ENCODE measurements at regions not wholly inside any gene's neighbourhood (a gene's known extent, or its start where the extent isn't known, plus 50 kb on each side); places are given as distances from the start of the nearest gene placed in this dataset.
"Not testable (repeated sequence)": the region's sequence is repeated elsewhere in the genome, so short reads cannot be mapped to it uniquely, and the experiment has no call there.

DNA sequence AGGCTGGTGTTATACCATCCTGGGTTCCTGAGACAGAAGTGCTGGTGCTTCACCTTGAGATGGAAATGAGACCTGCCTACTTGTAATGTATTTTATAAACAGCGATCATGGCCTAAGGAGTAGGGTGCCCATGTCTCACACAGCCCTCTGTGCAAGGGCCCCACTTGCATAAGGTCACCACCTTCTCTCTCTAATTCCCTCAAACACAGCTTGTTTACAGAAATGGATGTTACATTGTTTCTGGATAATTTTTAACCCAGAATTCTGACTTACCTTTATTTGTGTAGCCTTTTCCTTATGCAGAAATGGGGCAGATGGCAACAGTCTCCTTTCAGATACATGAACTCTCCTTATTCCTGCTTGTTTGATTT lies 95.1 kb upstream of the UMPS start:
- no peak for DNase-seq (ENCODE audit: low read depth)
- no peaks in the 10 kb centered on the region for H3K36me3 ChIP-seq (ENCODE audit: control insufficient read depth, insufficient read depth, low read length, severe bottlenecking)
- no peak overlapping the region for H3K9ac ChIP-seq (ENCODE audit: low read length)
- H3K27me3 ChIP-seq (replicated peaks; ENCODE audit: control insufficient read depth, insufficient read depth, low read length) = no peaks in the 10 kb centered on the region
- H3K4me3 ChIP-seq (ENCODE audit: low read length) = no peak overlapping the region
- no peaks in the 10 kb centered on the region for H3K9me3 ChIP-seq (ENCODE audit: control insufficient read depth, low read length)
- no peaks in the 10 kb centered on the region for H3K4me1 ChIP-seq (ENCODE audit: control insufficient read depth, insufficient read depth, low read length)

DNA sequence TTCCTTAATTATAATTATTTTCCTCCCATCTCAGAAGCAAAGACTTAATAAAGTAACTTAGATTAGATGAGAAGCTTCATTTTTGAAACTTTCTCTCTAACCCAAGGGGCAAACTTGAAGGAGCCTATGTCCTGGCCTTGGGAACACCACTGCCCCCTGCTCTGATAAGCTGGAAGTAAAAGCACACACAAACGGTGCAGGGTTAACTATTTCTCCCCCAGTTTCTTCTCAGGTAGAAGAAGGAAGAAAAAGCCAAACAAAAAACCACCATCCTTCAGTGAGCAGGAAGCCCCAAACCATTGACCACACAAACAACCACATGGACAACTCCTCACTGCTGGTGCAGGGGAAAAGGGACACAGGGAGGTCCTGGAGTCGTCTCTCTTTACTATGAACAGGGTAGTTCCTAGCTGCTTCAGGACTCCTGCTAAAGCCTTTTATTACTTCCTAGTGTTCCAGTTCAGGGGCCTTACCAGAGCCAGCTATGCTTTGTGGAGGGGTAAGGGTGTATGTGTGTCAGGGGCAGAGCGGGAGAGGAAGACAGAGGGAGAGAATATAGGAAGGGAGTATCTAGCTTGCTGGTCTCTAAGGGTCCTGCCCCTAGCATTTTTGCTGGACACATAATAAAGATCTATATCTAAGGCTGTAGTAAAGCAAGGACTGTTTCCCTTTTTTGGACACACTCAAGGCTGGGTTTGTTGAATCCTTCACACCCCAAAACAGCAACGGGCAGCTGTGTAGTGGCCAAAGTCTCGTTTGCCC lies 94.0 kb upstream of the UMPS start:
- Histone ChIP-seq H3K9ac (ENCODE audit: low read length) (no peak overlapping the region), H3K27me3 (replicated peaks; ENCODE audit: control insufficient read depth, insufficient read depth, low read length) (no peaks in the 10 kb centered on the region), H3K4me3 (ENCODE audit: low read length) (no peak overlapping the region), H3K4me1 (ENCODE audit: control insufficient read depth, insufficient read depth, low read length) (no peaks in the 10 kb centered on the region), H3K9me3 (ENCODE audit: control insufficient read depth, low read length) (no peaks in the 10 kb centered on the region), H3K36me3 (ENCODE audit: control insufficient read depth, insufficient read depth, low read length, severe bottlenecking) (no peaks in the 10 kb centered on the region)
- DNase-seq (ENCODE audit: low read depth) = no peak

DNA sequence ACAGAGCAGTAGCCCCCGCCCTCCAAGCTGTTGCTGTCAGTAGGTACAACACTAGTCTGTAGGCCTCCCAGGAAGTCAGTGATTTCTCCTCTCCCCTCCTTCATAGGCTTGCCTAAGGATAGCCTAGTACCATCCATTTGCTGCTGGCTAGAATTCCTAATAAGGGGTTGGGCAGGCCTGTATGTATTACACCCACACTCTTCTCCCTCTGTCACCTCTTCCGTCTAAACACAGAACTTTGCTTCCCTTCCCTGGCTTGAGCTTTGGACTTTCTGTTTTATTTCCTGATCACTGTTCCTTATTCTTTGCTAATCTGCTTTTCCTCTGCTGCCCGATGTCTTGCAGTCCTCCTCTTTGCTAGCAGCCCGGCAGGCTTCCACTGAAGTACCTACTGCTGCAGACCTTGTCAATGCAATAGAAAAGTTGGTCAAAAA lies 93.4 kb upstream of the UMPS start:
- Histone ChIP-seq H3K27me3 (replicated peaks; ENCODE audit: control insufficient read depth, insufficient read depth, low read length) (no peaks in the 10 kb centered on the region), H3K9ac (ENCODE audit: low read length) (no peak overlapping the region), H3K4me1 (ENCODE audit: control insufficient read depth, insufficient read depth, low read length) (no peaks in the 10 kb centered on the region), H3K36me3 (ENCODE audit: control insufficient read depth, insufficient read depth, low read length, severe bottlenecking) (no peaks in the 10 kb centered on the region), H3K9me3 (ENCODE audit: control insufficient read depth, low read length) (no peaks in the 10 kb centered on the region), H3K4me3 (ENCODE audit: low read length) (no peak overlapping the region)
- no peak for DNase-seq (ENCODE audit: low read depth)

DNA sequence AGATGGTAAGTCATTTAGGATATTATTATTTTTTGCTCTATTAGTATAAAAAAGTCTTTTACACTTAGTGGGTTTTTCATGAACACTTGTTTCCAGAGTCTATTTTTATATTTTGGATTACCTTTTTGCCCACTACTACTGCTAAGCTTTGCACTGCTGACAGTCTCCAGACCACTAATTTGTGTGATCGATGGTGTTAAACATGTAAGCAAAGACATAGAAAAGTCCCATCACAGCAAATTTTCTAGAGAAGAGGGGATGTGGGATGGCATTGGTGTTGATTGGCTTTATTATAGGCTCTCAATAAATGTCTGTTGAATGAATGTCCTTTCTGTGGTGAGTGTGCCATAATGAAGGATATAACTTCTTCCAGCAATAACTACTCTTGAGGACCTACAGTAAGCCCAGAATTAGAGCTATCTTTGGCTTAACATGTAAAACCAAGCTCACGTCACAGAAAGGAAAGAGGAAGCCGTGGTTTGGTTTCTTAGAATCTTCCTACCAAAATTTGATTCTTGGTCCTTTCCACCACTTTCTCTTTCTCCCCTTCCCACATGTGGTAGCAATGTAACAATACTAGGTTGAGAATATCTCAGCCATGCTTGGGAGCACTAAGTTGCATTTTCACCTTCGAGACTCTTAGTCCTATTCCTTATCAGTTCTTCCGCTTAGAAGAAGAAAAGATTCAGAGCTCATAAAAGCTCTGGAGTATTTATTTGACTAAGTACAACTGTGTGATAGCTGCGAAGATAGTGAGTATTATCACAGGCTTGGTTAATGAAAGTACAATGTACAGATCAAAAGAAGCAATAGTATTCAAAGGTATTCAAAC lies 90.6 kb upstream of the UMPS start:
- Histone ChIP-seq H3K9me3 (ENCODE audit: control insufficient read depth, low read length) (no peaks in the 10 kb centered on the region), H3K27me3 (replicated peaks; ENCODE audit: control insufficient read depth, insufficient read depth, low read length) (no peaks in the 10 kb centered on the region), H3K4me3 (ENCODE audit: low read length) (no peak overlapping the region), H3K4me1 (ENCODE audit: control insufficient read depth, insufficient read depth, low read length) (no peaks in the 10 kb centered on the region), H3K36me3 (ENCODE audit: control insufficient read depth, insufficient read depth, low read length, severe bottlenecking) (no peaks in the 10 kb centered on the region), H3K9ac (ENCODE audit: low read length) (no peak overlapping the region)
- DNase-seq (ENCODE audit: low read depth) = no peak

DNA sequence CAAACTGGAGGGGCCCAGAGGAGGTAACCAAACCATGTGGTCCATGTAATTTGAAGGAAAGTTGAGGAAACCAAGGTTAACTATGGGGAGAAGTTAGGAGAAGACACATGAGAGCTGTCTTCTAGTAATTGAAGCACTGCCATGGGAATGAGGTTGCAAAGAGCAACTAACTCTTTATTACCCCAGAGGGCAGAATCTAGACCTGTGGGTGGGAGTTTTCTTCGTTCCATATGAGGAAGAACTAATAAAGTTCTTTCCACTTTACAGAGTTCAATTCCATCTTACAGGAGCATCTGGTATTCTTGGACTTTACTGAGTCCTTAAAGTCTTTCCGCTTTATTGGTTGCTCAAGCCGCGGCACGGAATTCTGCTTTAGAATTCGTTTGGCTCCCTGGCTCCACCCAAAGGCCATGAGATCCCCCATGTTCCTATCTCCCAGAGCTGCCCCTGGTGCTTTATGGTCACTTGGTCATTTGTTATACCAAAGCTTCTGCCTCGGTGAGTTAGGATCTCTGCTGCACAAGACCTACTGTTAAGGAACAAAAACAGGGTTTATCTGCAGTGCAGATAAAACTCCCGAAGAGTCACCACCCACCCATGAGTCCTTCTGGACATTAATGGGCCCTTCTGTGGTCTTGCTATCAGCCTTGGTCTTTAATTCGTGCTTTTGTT lies 89.5 kb upstream of the UMPS start:
- DNase-seq (ENCODE audit: low read depth) = no peak
- no peaks in the 10 kb centered on the region for H3K36me3 ChIP-seq (ENCODE audit: control insufficient read depth, insufficient read depth, low read length, severe bottlenecking)
- H3K4me1 ChIP-seq (ENCODE audit: control insufficient read depth, insufficient read depth, low read length) = no peaks in the 10 kb centered on the region
- H3K27me3 ChIP-seq (replicated peaks; ENCODE audit: control insufficient read depth, insufficient read depth, low read length) = no peaks in the 10 kb centered on the region
- H3K9me3 ChIP-seq (ENCODE audit: control insufficient read depth, low read length) = no peaks in the 10 kb centered on the region
- no peak overlapping the region for H3K9ac ChIP-seq (ENCODE audit: low read length)
- no peak overlapping the region for H3K4me3 ChIP-seq (ENCODE audit: low read length)

DNA sequence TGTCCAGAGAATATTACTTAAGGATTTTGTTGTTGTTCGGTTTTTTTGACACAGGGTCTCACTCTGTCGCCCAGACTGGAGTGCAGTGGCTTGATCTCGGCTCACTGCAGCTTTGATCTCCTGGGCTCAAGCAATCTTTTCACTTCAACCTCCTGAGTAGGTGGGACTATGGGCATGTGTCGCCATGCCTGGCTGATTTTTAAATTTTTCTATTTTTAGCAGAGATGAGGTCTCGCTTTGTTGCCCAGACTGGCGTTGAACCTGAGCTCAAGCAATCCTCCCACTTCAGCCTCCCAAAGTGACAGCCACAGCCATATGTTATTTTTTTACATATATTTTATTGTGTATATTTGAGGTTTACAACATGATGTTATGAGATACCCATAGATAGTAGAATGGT lies 86.8 kb upstream of the UMPS start:
- Histone ChIP-seq H3K27me3 (replicated peaks; ENCODE audit: control insufficient read depth, insufficient read depth, low read length) (no peaks in the 10 kb centered on the region), H3K4me3 (ENCODE audit: low read length) (no peak overlapping the region), H3K9ac (ENCODE audit: low read length) (no peak overlapping the region), H3K9me3 (ENCODE audit: control insufficient read depth, low read length) (no peaks in the 10 kb centered on the region), H3K4me1 (ENCODE audit: control insufficient read depth, insufficient read depth, low read length) (no peaks in the 10 kb centered on the region), H3K36me3 (ENCODE audit: control insufficient read depth, insufficient read depth, low read length, severe bottlenecking) (no peaks in the 10 kb centered on the region)
- DNase-seq (ENCODE audit: low read depth) = no peak

DNA sequence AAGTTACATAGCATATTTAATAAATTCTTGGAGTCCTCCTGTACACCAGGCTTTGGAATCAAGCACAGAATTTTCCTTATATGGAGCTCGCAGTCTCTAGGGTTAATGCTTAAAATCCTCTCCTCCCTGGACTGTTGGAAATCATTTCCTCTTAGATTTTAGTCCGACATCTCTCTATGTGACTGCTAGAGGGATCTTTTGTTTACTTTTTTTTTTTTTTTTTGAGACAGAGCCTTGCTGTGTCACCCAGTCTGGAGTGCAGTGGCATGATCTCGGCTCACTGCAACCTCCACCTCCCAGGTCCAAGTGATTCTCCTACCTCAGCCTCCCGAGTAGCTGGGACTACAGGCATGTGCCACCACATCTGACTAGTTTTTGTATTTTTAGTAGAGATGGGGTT lies 84.1 kb upstream of the UMPS start:
- H3K36me3 ChIP-seq (ENCODE audit: control insufficient read depth, insufficient read depth, low read length, severe bottlenecking); H3K9ac ChIP-seq (ENCODE audit: low read length); H3K9me3 ChIP-seq (ENCODE audit: control insufficient read depth, low read length); DNase-seq (ENCODE audit: low read depth); H3K27me3 ChIP-seq (replicated peaks; ENCODE audit: control insufficient read depth, insufficient read depth, low read length); H3K4me3 ChIP-seq (ENCODE audit: low read length); H3K4me1 ChIP-seq (ENCODE audit: control insufficient read depth, insufficient read depth, low read length): not testable (repeated sequence)

DNA sequence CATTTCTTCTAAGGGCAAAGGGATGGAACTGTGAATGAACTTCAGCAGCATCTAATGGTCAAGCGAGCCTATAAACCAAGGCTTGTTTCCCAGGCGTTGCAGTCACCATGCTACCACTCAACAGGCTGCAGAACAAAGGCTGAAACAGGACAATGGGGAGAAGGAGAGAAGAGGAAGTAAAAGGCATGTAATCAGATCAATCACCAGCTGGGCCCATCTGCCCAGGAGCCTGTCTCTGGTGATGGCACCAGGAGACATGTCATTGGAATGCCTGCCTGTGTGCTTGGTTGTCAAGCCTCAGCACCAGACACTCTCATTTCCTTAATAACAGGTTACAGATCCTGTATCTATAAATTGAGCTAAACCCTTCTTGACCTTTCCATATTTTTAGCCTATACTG lies 81.7 kb upstream of the UMPS start:
- Histone ChIP-seq H3K4me1 (ENCODE audit: control insufficient read depth, insufficient read depth, low read length) (no peaks in the 10 kb centered on the region), H3K9ac (ENCODE audit: low read length) (no peak overlapping the region), H3K27me3 (replicated peaks; ENCODE audit: control insufficient read depth, insufficient read depth, low read length) (no peaks in the 10 kb centered on the region), H3K9me3 (ENCODE audit: control insufficient read depth, low read length) (no peaks in the 10 kb centered on the region), H3K36me3 (ENCODE audit: control insufficient read depth, insufficient read depth, low read length, severe bottlenecking) (no peaks in the 10 kb centered on the region), H3K4me3 (ENCODE audit: low read length) (no peak overlapping the region)
- DNase-seq (ENCODE audit: low read depth) = no peak

DNA sequence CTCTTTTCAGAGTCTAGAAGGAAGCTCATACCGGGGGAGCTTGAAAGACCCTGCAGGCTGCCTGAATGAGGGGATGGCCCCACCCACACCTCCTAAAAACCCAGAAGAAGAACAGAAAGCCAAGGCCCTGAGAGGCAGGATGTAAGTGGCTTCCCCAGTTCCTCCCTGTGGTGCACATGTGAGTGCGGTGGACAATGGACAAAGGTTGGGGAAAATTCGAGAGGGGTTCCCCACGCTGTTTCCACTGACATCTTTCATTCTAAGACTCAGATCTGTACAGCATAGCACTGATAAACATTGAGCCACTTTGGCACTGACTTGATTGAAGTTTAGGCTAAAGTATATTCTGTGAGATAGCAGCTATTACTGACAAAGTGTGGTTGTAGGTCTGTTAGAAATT lies 79.5 kb upstream of the UMPS start:
- Histone ChIP-seq H3K4me1 (ENCODE audit: control insufficient read depth, insufficient read depth, low read length) (no peaks in the 10 kb centered on the region), H3K27me3 (replicated peaks; ENCODE audit: control insufficient read depth, insufficient read depth, low read length) (no peaks in the 10 kb centered on the region), H3K9ac (ENCODE audit: low read length) (no peak overlapping the region), H3K9me3 (ENCODE audit: control insufficient read depth, low read length) (no peaks in the 10 kb centered on the region), H3K36me3 (ENCODE audit: control insufficient read depth, insufficient read depth, low read length, severe bottlenecking) (no peaks in the 10 kb centered on the region), H3K4me3 (ENCODE audit: low read length) (no peak overlapping the region)
- no peak for DNase-seq (ENCODE audit: low read depth)

DNA sequence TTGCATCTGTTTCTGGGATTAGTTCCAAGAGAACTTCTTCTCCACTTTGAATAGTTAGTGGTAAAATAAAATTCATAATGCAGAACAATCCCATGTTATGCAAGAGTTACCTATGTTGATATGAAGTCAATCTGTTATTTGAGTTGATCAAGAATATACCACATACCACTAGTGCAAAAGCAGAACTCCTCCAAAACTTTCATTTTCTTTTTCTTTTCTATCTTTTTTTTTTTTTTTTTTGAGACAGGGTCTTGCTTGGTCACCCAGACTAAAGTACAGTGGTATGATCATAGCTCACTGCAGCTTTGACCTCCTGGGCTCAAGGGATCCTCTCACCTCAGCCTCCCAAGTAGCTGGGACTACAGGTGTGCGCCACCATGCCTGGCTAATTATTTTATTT lies 78.8 kb upstream of the UMPS start:
- H3K9ac ChIP-seq (ENCODE audit: low read length); DNase-seq (ENCODE audit: low read depth); H3K4me1 ChIP-seq (ENCODE audit: control insufficient read depth, insufficient read depth, low read length); H3K9me3 ChIP-seq (ENCODE audit: control insufficient read depth, low read length); H3K36me3 ChIP-seq (ENCODE audit: control insufficient read depth, insufficient read depth, low read length, severe bottlenecking); H3K4me3 ChIP-seq (ENCODE audit: low read length); H3K27me3 ChIP-seq (replicated peaks; ENCODE audit: control insufficient read depth, insufficient read depth, low read length): not testable (repeated sequence)

DNA sequence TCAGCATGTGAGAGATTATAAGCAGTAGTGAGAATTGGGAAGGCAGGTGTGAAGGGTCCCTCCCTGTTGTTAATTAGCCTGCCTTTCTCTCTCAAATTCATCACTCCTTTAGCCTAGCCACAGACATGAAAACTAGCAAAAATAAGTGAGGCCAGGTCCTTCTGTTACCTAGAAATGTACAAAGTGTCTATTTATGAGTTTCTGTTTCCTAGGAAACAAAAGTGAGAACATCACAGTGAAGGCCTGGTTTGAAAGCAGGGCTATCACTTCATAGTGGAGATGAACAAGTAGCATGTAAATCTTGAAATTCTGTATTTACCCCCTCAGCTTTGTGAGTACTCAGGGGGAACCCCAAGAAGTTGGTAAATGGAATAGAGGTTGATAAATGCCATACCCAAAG lies 78.2 kb upstream of the UMPS start:
- no peak overlapping the region for H3K4me3 ChIP-seq (ENCODE audit: low read length)
- H3K27me3 ChIP-seq (replicated peaks; ENCODE audit: control insufficient read depth, insufficient read depth, low read length) = no peaks in the 10 kb centered on the region
- no peaks in the 10 kb centered on the region for H3K4me1 ChIP-seq (ENCODE audit: control insufficient read depth, insufficient read depth, low read length)
- H3K9me3 ChIP-seq (ENCODE audit: control insufficient read depth, low read length) = no peaks in the 10 kb centered on the region
- DNase-seq (ENCODE audit: low read depth) = no peak
- H3K36me3 ChIP-seq (ENCODE audit: control insufficient read depth, insufficient read depth, low read length, severe bottlenecking) = no peaks in the 10 kb centered on the region
- no peak overlapping the region for H3K9ac ChIP-seq (ENCODE audit: low read length)

All from adipocyte (in vitro differentiated cells).